IPS-20b (cell line): ENCODE measurements at regions not wholly inside any gene's neighbourhood (a gene's known extent, or its start where the extent isn't known, plus 50 kb on each side); places are given as distances from the start of the nearest gene placed in this dataset.

Source experiments
- H3K27ac ChIP-seq: one replicate; pipeline ENCODE4 v1.5.1; 2013; ENCODE audit warnings: low read length
- H3K27me3 ChIP-seq: 2 replicates; pipeline ENCODE4 v1.6.1; 2013; ENCODE audit warnings: mild to moderate bottlenecking, low read length, inconsistent platforms; ENCODE audit not compliant: insufficient read depth
- H3K36me3 ChIP-seq: 2 replicates; pipeline ENCODE4 v1.6.1; 2013; ENCODE audit warnings: low read depth, mild to moderate bottlenecking, inconsistent platforms, low read length, moderate library complexity; ENCODE audit not compliant: insufficient read depth
- H3K4me1 ChIP-seq: 2 replicates; pipeline ENCODE4 v1.6.1; 2013; ENCODE audit warnings: mild to moderate bottlenecking, control low read depth, inconsistent platforms, low read length, moderate library complexity; ENCODE audit not compliant: insufficient read depth
- H3K4me3 ChIP-seq: 2 replicates; pipeline ENCODE4 v1.5.1; 2013; ENCODE audit warnings: mild to moderate bottlenecking, low read length, inconsistent platforms
- H3K9ac ChIP-seq: 2 replicates; pipeline ENCODE4 v1.6.1; 2013; ENCODE audit warnings: low read depth, mild to moderate bottlenecking, inconsistent platforms, low read length, moderate library complexity
- H3K9me3 ChIP-seq: 2 replicates; pipeline ENCODE4 v1.6.1; 2013; ENCODE audit warnings: mild to moderate bottlenecking, low read depth, low read length, inconsistent platforms; ENCODE audit not compliant: insufficient read depth

GRCh38 chr10:128764190-128764589 is 638.0 kb upstream of the MKI67 start:
- no peaks in the 10 kb centered on the region for H3K9me3 ChIP-seq
- no peaks in the 10 kb centered on the region for H3K27me3 ChIP-seq
- no peak overlapping the region for H3K9ac ChIP-seq
- H3K4me3 ChIP-seq: no peak overlapping the region
- H3K27ac ChIP-seq: no peak overlapping the region
- H3K4me1 ChIP-seq: peaks cover 4% of the 10 kb centered on the region; the same call in 1 of the 2 replicates
- H3K36me3 ChIP-seq: no peaks in the 10 kb centered on the region

DNA sequence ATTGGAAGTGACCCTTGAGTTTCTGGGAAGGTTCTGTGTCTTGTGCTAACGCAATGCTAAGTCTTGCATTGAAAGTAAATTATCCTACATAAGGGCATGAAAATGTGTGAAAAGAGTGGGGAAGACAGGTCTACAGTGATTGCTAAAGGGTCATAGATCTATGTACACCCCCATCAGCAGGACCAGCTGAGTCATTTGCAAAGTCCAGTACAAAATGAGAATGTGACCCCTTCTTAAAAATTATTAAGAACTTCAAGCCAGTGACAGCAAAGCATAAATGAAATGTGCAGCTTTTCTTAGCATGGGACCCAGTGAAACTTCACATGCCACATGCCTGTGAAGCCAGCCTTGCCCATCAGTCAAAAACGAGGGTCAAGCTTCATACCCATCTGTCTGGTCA is 640.7 kb upstream of the MKI67 start:
- Histone ChIP-seq H3K9me3 (no peaks in the 10 kb centered on the region), H3K36me3 (no peaks in the 10 kb centered on the region), H3K4me3 (no peak overlapping the region), H3K9ac (no peak overlapping the region), H3K4me1 (peaks cover 4% of the 10 kb centered on the region; the same call in 1 of the 2 replicates), H3K27ac (no peak overlapping the region), H3K27me3 (no peaks in the 10 kb centered on the region)

DNA sequence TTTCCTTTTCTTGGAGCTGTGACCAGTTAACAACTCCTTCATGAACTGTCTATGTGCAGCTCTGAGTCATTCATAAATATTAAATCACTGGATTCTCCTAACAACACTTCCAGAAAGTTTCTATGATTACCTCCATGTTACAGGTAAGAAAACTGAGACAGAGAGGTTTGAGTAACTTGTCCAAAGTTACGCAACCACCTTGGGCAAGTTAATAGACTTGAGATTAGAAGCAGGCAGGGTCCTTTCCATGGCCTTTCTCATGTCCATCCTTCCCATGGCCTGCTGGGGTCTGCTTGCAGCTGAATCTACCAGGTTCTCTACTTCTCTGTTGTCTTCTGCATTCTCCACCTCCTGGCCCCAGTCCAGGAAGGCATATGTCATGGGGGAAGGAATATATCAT is 648.8 kb upstream of the MKI67 start:
- peaks cover 3% of the 10 kb centered on the region; the same call in 1 of the 2 replicates for H3K4me1 ChIP-seq
- no peak overlapping the region for H3K9ac ChIP-seq
- peaks cover 10% of the 10 kb centered on the region for H3K9me3 ChIP-seq
- H3K27me3 ChIP-seq: no peaks in the 10 kb centered on the region
- H3K36me3 ChIP-seq: no peaks in the 10 kb centered on the region
- H3K4me3 ChIP-seq: no peak overlapping the region
- H3K27ac ChIP-seq: no peak overlapping the region

DNA sequence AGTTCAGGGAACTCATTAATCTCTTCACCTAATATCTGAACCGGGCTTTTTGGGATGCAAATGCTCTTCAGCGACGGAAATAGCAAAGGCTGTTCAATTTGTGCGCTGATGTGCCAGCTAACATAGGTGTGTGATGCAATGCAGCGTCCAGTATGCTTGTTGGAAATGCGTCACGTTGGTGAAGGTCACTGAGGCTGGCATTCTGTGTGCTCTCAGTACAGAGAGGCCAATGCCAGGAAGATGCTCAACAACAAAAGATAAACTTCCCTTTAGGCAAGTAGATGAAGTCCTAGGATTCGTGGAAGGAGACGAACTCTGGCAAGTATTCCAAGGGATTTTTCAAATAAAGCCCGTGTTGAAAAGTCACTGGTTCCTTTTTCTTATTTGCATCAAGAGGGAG is 649.5 kb upstream of the MKI67 start:
- H3K9me3 ChIP-seq: peaks cover 10% of the 10 kb centered on the region
- H3K27ac ChIP-seq: no peak overlapping the region
- no peaks in the 10 kb centered on the region for H3K27me3 ChIP-seq

DNA sequence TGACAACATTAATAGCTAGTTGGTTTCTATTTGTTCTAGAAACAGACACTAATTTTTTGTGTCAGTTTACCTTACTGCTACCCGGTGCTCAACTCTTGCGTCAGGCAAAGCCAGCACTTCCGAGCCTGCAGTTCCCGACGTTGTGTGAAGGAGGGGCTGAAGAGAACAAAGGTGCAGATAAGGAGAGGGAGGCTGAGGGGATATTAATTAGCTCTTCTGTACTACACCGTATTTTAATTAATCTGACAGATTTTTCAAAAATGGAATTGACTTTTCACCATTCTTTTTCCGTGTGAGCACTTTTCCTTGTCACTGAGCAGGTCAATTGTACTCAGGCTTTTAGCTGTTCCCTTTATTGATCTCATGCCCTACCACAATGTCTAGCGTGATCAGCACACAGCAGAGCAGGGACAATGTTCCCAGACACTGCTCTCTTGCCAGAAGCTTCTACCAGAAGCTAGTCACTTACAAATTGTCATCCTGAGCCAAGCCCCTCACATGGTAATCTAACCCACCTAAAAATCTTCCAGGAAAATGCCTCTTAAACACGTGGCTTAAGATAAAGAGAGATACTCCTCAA is 650.5 kb upstream of the MKI67 start:
- Histone ChIP-seq H3K9me3 (peaks cover 10% of the 10 kb centered on the region), H3K27me3 (no peaks in the 10 kb centered on the region), H3K4me3 (no peak overlapping the region), H3K36me3 (no peaks in the 10 kb centered on the region), H3K4me1 (peaks cover 3% of the 10 kb centered on the region; the same call in 1 of the 2 replicates), H3K9ac (no peak overlapping the region), H3K27ac (no peak overlapping the region)

More for the DNA sequence above, 649.5 kb upstream of the MKI67 start:
- no peaks in the 10 kb centered on the region for H3K36me3 ChIP-seq
- H3K4me1 ChIP-seq: peaks cover 3% of the 10 kb centered on the region; the same call in 1 of the 2 replicates
- H3K9ac ChIP-seq: no peak overlapping the region
- H3K4me3 ChIP-seq: no peak overlapping the region

DNA sequence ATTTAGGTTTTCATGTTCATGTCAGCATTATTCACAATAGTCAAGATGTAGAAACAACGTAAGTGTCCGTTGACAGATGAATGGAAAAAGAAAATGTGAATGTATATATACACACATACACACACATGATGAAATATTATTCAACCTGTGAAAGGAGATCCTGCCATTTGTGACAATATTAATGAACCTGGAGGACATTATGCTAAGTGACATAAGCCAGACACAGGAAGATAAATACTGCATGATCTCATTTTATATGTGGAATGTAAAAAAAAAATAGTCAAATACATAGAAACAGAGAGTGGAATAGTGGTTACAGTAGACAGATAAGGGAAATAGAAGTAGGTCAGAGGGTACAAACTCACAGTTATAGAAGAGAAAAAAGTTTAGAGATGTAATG is 651.1 kb upstream of the MKI67 start:
- Histone ChIP-seq H3K4me3 (no peak overlapping the region), H3K4me1 (peaks cover 3% of the 10 kb centered on the region; the same call in 1 of the 2 replicates), H3K27ac (no peak overlapping the region), H3K27me3 (no peaks in the 10 kb centered on the region), H3K9me3 (peaks cover 10% of the 10 kb centered on the region), H3K9ac (no peak overlapping the region), H3K36me3 (no peaks in the 10 kb centered on the region)

DNA sequence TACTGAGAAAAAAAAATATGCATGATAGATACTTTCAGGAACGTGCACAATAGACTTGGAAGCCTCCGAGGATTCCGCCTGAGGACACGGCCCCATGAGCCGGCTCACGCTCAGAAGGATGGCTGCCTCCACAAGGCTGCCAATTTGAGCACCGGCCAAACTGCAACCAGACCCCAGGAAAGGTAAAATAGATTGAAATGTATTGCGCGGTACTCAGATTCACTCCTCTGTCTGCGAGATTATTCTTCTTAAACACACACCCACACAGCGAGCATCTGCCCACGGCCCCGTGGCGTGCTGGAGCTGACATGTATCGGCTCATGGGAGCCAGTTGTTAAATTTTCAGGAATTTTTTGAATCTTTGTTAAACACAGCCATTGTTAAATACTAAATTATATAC is 653.2 kb upstream of the MKI67 start:
- Histone ChIP-seq H3K9me3 (no peaks in the 10 kb centered on the region), H3K4me3 (no peak overlapping the region), H3K4me1 (peaks cover 3% of the 10 kb centered on the region; the same call in 1 of the 2 replicates), H3K27me3 (no peaks in the 10 kb centered on the region), H3K9ac (no peak overlapping the region), H3K36me3 (no peaks in the 10 kb centered on the region), H3K27ac (no peak overlapping the region)

GRCh38 chr10:128780156-128780761 is 654.0 kb upstream of the MKI67 start:
- H3K27me3 ChIP-seq: no peaks in the 10 kb centered on the region
- H3K4me3 ChIP-seq: no peak overlapping the region
- no peaks in the 10 kb centered on the region for H3K9me3 ChIP-seq
- no peaks in the 10 kb centered on the region for H3K4me1 ChIP-seq
- H3K27ac ChIP-seq: no peak overlapping the region
- no peak overlapping the region for H3K9ac ChIP-seq
- no peaks in the 10 kb centered on the region for H3K36me3 ChIP-seq

- Histone ChIP-seq H3K27me3 (no peaks in the 10 kb centered on the region), H3K9ac (no peak overlapping the region)
Measured at GRCh38 chr10:128781637-128782036, 655.4 kb upstream of the MKI67 start.

GRCh38 chr10:128784444-128784843 is 658.2 kb upstream of the MKI67 start:
- Histone ChIP-seq H3K27me3 (no peaks in the 10 kb centered on the region), H3K4me3 (no peak overlapping the region), H3K9ac (no peak overlapping the region), H3K36me3 (no peaks in the 10 kb centered on the region), H3K27ac (no peak overlapping the region), H3K9me3 (no peaks in the 10 kb centered on the region), H3K4me1 (no peaks in the 10 kb centered on the region)

More at GRCh38 chr10:128781637-128782036, 655.4 kb upstream of the MKI67 start:
- H3K27ac ChIP-seq: no peak overlapping the region
- H3K4me3 ChIP-seq: no peak overlapping the region
- H3K4me1 ChIP-seq: no peaks in the 10 kb centered on the region
- H3K9me3 ChIP-seq: no peaks in the 10 kb centered on the region
- no peaks in the 10 kb centered on the region for H3K36me3 ChIP-seq

- H3K27me3 ChIP-seq: no peaks in the 10 kb centered on the region
- no peak overlapping the region for H3K4me3 ChIP-seq
- no peak overlapping the region for H3K27ac ChIP-seq
- H3K4me1 ChIP-seq: no peaks in the 10 kb centered on the region
- H3K9ac ChIP-seq: no peak overlapping the region
- H3K9me3 ChIP-seq: no peaks in the 10 kb centered on the region
- H3K36me3 ChIP-seq: no peaks in the 10 kb centered on the region
Measured at GRCh38 chr10:128792426-128793140, 666.4 kb upstream of the MKI67 start.
